ENCODE measurements at regions not wholly inside any gene's neighbourhood (a gene's known extent, or its start where the extent isn't known, plus 50 kb on each side); places are given as distances from the start of the nearest gene placed in this dataset.

DNA sequence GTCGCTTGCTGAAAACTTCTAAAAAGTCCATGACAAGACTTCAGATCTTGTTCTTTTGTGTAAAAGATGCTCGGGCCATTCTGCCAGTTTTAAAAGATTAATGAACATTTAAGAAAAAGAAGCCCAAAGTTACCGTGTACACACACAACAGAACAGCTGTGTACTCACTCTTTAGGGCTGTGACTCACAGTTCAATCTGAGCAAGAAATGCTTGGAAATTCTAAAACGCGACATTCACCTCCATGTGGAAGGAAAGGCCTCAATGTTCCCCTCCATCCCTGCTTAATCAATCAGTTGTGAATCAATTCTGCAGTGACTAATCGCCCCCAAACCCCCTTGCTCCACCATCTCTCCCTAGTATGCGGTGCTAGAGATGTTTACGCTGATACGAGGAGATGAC lies 609.9 kb upstream of the SALL1 start:
- no peak for DNase-seq (ENCODE audit: low read depth, low spot score)
- H3K27ac ChIP-seq, result no peak overlapping the region

DNA sequence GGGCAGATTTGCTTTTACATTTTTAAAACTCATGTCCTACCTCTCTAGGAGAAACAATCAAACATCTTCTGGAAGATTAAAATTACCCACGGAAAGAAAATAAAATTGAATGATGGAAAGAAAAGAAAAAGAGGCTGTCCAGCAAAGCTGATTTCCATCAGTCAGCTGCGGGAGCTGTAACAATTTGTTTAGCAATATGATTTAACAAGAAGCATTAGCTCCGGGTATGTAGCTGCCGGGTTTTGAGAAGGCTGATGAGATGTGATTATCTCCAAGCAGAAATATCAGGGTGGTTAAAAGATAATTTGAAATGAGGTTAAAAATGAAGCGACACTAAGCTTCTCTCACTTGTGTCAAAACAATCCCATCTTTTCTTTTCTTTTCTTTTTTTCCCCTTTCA lies 608.9 kb upstream of the SALL1 start:
- no peak overlapping the region for H3K27ac ChIP-seq
- DNase-seq (ENCODE audit: low read depth, low spot score), result no peak

DNA sequence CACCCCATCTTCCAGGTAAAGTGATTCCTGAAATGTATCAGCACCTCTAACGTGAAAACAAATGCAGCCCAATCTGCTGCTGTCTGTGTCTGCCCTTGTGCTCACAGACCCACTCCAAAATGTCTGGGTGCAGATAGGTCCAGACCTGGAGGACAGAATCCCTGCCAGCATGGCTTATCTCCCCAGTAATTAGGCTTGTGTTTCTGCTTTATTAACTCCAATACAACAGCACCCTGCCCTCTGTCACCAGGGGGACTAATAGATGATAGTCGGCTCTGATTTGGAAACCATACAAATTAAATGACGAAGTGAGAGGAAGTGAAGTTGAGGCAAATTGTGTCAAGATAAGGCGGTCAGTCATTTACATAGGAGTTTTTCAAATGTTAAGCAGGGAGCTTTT lies 608.3 kb upstream of the SALL1 start:
- DNase-seq (ENCODE audit: low read depth, low spot score), result no peak
- H3K27ac ChIP-seq, result no peak overlapping the region

DNA sequence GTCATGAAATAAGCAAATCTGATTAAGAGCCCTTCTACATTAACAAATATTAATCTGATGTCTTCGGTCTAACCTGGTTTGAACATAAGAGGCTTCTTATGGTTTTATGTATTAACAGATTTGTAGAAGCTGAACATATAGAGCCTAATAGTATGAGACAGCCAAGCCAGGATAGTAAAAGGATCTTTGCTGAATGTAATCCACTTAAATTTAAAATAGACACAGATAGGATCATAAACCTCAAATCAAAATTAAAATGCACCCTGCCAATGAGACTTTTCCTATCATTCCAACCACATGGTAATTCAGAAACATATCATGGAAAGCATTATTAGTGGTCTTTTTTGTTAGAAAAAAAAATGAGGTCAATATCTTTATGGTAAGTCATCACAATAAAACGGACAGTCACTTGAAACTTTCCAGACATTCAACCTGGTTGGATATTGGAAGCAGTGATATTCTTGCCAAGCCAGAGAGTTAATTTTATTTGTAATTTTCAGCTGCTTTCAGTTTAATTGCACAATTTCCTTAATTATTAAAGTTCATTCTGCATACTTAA lies 606.9 kb upstream of the SALL1 start:
- no peak for DNase-seq (ENCODE audit: low read depth, low spot score)
- no peak overlapping the region for H3K27ac ChIP-seq

DNA sequence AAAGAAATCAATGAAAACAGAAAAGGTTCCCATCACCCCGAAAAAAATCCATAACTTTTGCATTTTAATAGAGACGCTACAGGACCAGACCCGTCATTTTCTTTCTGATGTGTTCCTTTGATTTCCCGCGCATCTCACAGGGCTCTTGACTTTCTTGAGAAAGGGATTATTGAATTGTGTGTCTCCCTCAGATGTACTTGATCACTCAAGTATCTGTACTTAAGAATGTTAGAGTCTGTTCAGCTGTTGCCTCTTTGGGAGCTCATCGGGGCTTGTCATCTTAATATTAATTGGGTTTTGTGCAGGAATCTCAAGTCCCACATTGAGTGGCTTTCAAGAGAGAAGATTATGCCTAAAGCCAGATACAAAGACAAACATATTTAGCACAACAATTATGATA lies 606.4 kb upstream of the SALL1 start:
- DNase-seq (ENCODE audit: low read depth, low spot score), result no peak
- no peak overlapping the region for H3K27ac ChIP-seq

DNA sequence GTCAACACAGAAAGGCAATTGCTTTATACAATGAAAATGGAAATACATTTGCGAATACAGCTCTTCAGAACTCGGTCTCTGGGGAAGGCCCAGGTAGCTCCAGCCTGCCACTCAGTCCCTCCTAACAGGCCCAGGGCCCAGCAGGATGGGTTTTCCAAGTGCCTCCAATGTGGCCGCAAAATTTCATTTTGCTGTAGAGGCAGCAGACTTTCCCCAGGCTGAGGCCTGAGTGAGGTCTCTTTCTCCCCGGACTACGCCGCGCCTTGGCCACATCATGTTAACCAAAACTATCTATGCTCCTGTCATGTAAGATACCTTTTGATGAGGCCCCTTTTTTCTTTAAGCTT lies 606.0 kb upstream of the SALL1 start:
- DNase-seq (ENCODE audit: low read depth, low spot score), result no peak
- no peak overlapping the region for H3K27ac ChIP-seq

DNA sequence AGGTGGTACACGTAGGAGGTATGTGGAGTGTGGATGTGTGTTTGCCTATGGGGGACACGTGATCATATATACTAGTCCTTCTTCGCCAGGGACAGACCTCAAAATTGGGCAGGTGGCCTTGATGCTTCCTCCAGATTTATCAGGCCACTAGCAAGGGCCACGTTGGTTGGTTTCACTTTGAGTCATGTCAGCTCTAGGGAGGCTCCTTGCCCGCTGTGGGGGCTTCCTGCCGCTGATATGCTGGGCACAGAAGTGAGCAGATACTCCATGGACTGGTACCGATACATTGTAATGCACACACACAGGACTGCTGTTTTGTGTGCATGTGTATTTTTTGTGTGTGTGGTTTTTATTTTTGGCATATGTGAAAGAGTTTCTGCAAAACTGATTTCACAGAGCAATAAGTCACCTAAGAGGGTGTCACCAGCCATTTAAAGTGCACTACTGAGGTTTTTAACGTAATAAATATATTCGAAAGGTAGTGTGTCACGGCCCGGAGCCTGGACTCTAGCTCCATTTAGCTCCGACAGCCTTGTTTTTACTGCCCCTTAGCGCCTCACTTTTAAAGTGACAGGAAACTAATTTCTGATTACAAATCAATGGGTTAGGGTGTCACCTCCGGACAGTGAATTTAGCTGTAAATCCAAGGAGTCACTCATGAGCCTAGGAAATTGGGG lies 605.5 kb upstream of the SALL1 start:
- no peak overlapping the region for H3K27ac ChIP-seq
- no peak for DNase-seq (ENCODE audit: low read depth, low spot score)

DNA sequence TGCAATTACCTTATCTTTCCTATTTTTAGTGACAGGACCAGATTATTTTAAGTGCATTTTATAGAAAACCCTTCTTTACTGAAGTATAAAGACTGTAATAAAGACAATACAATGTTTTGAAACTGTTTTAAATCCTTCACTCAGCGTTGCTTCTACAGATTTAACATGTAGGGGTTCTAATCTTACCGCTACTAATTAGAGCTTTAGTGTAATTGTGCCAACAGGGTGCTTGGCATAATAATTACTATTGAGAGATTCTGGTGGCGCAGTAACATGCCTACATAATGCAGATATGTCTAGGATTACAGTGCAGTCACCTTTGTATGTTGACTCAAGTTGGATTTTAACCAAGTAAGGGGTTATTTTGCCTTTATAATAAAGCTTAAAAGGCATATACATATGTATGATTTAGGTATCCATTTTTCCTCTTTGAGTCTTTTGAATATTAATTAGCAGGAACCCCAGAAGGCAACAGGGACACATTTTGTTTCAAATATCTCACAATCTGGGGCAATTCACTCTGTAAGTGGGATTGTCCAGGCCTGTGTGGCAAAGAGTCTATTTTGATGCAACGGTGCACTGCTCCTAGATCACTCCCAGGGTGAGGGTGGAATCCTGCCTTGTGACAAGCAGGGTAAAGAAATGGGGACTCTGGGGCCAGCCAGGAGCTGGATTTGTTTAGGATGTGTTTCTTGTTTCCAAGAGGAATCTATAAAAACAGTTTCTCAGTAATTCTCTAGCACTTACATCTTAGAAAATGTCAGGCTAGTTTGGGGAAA lies 604.7 kb upstream of the SALL1 start:
- no peak for DNase-seq (ENCODE audit: low read depth, low spot score)
- H3K27ac ChIP-seq, result no peak overlapping the region

DNA sequence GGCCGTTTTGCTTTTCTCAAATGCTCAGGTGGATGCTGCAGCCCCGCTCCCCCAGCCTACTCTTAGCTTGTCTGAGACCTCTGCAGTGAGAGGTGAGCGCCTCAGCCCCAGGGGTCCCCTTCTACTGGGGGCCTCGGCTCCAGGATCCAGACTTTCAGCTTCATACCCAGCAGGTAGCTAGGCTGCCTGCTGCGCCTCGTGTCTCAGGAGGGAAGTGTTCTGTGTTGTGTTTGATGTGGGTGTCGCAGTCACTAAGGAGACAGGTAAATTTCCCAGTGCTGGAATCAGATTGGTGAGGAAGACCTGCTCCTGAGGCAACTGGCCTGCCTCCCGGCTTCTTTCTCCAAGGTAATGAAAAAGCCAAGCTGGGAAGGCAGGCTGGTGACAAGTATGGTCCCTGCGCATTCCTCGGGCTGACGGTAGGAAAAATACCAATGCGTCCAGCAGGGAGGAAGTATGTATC lies 604.0 kb upstream of the SALL1 start:
- no peak for DNase-seq (ENCODE audit: low read depth, low spot score)
- H3K27ac ChIP-seq, result no peak overlapping the region

DNA sequence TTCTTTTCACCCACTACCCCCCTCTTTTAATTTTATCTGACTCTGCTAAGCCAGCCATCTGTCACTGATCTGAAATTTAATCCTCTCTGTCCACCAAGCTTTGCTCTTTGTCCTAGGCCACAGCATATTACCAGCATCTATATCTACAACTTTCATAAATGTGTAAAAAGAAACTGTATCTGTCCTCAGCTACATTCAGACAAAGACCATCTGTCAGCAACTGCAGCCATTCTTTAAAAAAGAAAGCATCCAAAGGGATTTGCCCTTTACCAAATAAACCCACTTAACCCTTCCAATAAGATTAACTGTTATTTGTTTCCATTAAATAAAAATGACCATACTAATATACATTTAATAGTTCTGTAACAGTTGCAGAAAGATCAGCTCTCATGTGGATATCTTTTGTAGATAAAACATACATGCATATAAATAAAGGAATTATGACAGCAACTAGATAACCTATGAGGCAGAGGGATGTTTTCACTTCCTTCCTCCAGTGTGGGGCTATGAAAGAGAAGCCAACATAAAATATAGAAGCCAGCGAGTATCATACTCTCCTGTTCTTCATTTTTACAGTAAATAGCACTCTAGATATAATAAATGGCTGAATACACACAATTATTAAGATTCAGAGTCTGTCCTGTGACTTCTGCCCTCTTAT lies 602.5 kb upstream of the SALL1 start:
- H3K27ac ChIP-seq, result no peak overlapping the region
- DNase-seq (ENCODE audit: low read depth, low spot score), result no peak

DNA sequence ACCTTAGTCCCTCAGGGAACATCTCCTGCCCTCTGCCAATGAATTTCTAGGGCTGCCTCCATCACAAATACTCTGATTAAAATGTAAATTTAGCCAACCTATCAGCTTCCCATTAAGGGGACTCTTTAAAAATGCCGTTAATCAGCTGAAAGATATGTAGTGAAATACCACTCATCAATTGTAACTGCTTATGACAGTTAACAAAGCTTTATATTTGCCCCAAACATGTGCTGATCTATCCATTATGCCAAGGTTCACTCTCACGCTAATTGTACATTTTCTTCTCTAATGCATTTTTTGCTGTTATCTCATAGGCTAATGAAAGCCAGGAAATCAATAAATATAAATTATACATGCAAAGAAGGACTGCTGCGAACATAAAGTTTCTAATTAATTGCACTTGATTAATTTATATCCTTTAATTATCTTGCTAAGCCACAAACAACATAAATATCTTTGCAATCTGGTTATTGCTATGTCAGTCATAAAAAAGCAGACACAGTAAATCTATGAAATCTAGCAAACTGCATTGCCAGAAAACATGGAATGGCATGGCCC lies 601.4 kb upstream of the SALL1 start:
- DNase-seq (ENCODE audit: low read depth, low spot score), result no peak
- no peak overlapping the region for H3K27ac ChIP-seq

DNA sequence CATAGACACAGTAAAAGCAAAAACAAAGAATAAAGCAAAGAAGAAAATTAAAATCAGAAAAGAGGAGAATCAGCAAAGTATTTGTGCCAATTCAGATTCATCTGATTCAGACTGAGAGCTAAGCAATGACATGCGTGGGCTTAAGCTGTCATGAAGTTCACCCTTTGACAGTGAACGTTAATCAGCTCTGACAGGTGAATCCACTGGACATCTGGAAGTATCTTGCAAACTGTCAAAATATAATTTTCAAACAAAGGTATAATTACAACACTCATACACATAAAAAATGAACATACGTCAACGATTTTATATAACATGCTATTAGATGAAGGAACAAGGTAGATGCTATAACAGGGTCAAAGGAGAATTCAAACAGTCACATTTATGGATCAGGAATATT lies 596.3 kb upstream of the SALL1 start:
- DNase-seq (ENCODE audit: low read depth, low spot score), result no peak
- no peak overlapping the region for H3K27ac ChIP-seq

DNA sequence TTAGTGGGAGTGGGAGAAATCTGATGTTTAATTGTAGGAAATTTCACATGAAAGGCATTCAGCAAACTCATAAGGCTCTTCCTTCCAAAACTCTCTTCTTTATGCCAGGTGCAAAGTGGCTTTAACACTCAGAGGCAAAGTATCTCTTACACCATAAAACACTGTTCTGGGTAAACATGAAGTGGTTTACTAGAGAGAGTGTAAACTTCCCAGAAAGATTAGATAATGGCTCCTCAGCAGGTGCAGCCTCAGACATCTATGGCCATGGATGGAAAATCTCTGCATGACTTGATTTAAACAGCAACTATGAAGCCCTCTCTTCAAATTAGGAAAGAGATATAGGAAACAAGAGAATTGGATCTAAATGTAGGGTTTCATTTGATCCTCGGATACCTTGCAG lies 583.1 kb upstream of the SALL1 start:
- no peak overlapping the region for H3K27ac ChIP-seq
- no peak for DNase-seq (ENCODE audit: low read depth, low spot score)

DNA sequence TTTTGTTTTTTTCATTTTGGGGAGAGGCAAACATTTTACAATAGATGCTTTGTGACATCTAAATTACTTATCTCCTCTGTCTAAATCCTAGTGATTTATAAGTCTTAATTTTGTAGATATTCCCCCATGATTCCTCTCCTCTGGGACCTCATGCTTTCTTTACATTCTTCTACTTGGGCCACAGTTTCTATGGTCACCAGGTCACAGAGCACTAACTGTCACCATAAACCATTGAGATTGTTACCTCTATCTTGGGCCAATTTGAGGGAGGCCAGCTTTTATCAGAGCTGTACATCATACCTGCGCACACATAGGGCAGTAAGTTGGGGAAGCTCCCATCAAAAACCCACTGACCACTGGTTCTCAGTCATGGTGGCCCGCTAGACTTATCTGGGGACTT lies 582.1 kb upstream of the SALL1 start:
- no peak for DNase-seq (ENCODE audit: low read depth, low spot score)
- no peak overlapping the region for H3K27ac ChIP-seq

DNA sequence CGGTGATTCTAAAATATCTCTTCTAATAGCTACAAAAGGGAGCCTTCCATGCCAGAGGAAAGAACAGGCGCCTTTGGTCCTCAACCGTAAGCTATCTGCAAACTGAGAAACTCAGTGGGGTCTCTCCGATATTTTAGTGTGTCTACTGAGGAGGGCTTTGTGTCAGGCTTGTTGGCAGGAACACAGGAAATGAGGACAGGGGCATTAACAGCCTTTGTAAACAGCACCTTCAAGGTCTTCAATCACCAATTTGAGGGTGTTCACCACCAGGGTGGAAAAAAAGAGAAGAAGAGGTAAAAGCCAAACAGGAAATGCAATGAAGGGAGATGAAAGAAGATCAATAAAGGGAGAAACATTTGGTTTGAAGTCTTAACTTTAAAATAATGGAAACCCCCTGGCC lies 580.1 kb upstream of the SALL1 start:
- H3K27ac ChIP-seq, result no peak overlapping the region
- no peak for DNase-seq (ENCODE audit: low read depth, low spot score)

DNA sequence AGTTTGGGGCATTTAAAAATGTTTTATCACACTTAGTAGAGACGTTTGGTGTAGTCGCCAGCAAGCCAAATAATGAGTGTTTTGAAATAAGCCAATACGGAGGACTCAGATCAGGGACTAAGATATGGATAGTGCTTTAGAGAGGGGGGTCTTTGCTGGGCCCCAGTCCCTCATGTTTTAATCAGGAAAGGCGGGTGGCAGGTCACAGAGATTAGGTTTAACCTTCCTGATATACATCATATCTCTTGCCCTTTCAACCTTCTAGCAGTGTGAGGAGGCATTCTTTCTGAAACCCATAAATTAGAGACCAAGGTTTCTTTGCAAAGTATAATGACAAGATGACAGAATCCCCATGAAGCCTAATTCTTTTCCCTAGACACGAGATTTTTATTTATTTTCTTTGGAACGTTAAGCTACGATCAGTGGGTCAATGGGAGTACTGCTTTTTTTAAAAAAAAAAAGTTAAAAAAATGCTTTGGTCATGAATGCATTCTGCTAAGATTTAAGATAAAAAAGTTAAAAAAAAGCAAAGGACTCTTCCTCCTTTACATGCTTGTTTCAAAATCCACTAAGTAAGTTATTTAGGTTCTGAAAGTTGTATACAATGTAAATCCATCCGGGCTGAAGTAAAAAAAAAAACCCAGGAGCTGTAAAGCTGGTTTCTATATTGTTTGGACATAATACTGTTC lies 572.1 kb upstream of the SALL1 start:
- no peak overlapping the region for H3K27ac ChIP-seq
- no peak for DNase-seq (ENCODE audit: low read depth, low spot score)

DNA sequence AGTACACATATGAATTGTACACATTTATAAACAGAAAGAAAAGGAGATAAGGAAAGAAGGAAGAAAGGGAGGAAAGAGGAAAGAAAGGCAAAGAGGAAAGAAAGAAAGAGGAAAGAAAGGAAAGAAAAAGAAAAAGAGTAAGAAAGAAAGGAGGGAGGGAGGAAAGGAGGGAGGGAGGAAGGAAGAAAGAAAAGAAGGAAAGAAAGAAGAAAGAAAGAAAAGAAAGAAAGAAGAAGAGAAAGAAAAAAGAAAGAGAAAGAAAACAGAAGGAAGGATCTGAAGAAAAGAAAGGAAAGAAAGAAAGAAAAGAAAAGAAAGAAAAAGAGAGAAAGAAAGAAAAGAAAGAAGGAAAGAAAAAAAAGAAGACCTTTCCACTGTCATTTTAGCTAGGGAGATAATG lies 571.4 kb upstream of the SALL1 start:
- no peak overlapping the region for H3K27ac ChIP-seq
- no peak for DNase-seq (ENCODE audit: low read depth, low spot score)

DNA sequence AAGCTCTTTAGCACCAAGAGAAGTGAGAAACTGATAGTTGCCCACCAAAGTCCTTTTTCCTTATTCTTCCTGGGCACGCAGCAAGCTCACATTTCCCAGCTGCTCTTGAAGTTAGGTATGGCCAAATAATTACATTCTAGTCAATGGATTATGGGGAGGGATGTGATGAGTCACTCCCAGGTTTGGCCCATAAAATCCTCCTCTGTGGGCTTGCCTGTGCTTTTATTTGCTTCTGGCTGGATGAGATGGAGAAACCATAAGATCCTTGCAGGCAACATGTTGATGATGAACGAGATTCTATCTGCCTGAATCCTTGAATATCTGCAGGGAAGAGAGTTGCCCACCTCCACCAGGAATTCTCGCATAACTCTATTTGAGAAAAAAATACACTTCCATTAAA lies 568.3 kb upstream of the SALL1 start:
- H3K27ac ChIP-seq, result no peak overlapping the region
- DNase-seq (ENCODE audit: low read depth, low spot score), result no peak

DNA sequence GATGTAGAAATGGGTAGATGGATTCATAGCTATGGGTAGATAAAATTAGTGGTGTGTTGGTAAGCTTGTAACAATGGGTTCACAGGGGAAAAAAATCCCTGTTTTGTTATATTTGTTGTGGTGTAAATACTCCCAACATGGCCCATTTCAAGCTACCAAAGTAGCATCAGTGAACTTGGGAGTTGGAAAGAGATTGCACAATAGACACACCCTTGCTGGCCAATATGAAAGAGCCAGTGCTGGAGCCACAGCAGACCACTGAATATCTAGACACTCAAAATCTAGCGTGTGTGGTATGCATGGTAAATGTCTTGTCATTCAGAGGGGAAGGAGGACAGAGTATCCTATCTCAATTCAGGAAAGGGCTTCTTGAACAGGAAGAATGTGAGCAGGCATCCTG lies 565.1 kb upstream of the SALL1 start:
- no peak overlapping the region for H3K27ac ChIP-seq
- DNase-seq (ENCODE audit: low read depth, low spot score), result no peak

DNA sequence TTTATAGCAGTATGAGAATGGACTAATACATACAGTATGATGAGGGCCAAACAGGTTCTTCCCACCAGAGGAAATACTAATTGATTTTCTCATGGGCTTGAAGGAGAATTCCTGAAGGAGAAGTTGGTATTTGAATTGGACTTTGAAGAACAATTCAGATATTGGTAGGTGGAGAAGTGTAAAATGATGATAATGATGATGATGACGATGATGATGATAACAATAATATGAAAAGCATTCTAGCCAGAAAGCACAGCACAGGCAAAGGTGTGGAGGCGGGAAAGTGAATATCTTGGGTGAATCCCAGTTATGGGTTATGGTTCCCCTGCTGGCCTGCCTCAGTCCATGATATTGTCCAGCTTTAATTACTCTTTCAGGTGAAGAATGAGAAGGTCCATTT lies 562.4 kb upstream of the SALL1 start:
- no peak overlapping the region for H3K27ac ChIP-seq
- no peak for DNase-seq (ENCODE audit: low read depth, low spot score)

Data from epithelial cell of prostate (primary cell).